HL-60 (cell line): ENCODE measurements at regions not wholly inside any gene's neighbourhood (a gene's known extent, or its start where the extent isn't known, plus 50 kb on each side); places are given as distances from the start of the nearest gene placed in this dataset.

ENCODE experiments used
- CTCF ChIP-seq: IDR thresholded peaks from one replicate; pipeline ENCODE4 v1.5.1; 2011; ENCODE audit warnings: low read length, control low read depth, inconsistent platforms; ENCODE audit not compliant: insufficient read depth
- POLR2AphosphoS5 ChIP-seq: IDR thresholded peaks from 2 replicates; pipeline ENCODE4 v1.6.1; 2012; ENCODE audit warnings: low read depth

- no peak for TF ChIP-seq POLR2AphosphoS5
- no peak for TF ChIP-seq CTCF
Observed at GRCh38 chr2:16561676-16562075, 104.0 kb downstream of the CYRIA start.
